ENCODE measurements at regions not wholly inside any gene's neighbourhood (a gene's known extent, or its start where the extent isn't known, plus 50 kb on each side); places are given as distances from the start of the nearest gene placed in this dataset.
"Not testable (repeated sequence)": the region's sequence is repeated elsewhere in the genome, so short reads cannot be mapped to it uniquely, and the experiment has no call there.

DNA sequence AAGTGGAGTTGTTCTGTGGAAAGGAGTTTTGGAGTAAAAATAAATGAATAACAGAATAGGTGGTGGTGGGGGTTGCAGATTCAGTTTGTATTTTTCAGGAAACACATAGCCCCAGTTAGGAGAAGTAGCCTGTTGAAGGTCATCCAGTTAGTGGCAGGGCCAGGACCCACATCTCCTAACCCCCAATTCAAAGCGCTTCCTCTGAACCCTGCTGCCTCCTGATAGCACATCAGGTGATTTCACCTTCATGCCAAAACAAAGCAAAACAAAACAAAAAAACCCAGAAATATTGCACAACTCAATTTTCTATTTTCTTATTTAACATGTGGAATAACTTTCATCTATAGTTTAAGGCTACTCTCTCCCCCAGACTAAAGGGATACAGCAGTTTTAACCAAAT lies 112.3 kb upstream of the UGP2 start:
- Histone ChIP-seq H3K9me3 (replicated peaks in 1 of 11) (peaks cover 0 to 3% (median 0%) of the 10 kb centered on the region in 11 experiments; a peak in 1 of 22 replicates), H3K36me3 (no peaks in the 10 kb centered on the region), H3K4me1 (no peaks in the 10 kb centered on the region), H3K27me3 (no peaks in the 10 kb centered on the region), H3K4me3 (no peak overlapping the region), H3K9ac (no peak overlapping the region), H3K27ac (no peak overlapping the region), H3K4me2 (no peak overlapping the region), H4K20me1 (no peaks in the 10 kb centered on the region)
- peak in 1 of 11 experiments; percentile 34; a peak in 1 of 22 replicates for TF ChIP-seq Cebpa-rat (IDR thresholded peaks at IDR 0.05)

DNA sequence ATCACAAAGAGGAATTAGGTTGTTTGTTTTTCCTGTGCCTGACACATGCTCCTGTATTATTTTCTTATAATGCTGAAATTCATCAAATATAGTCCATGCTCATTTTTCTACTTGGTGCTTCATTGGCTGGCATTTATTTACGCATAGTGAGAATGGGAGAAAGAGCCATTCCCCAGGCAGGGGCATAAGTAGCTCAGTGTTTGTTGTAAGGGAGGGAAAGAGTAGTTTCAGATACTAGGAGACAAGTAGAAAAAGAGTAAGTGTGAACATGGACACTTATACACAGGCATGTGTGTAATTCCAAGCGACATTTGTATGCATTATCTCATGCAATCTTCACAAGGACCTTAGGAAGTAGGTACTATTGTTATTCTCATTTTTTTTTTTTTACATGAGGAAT lies 111.9 kb upstream of the UGP2 start:
- Histone ChIP-seq H3K9me3 (replicated peaks in 1 of 11) (peaks cover 0 to 3% (median 0%) of the 10 kb centered on the region in 11 experiments; a peak in 1 of 22 replicates), H4K20me1 (no peaks in the 10 kb centered on the region), H3K4me3 (no peak overlapping the region), H3K27ac (no peak overlapping the region), H3K4me2 (no peak overlapping the region), H3K27me3 (no peaks in the 10 kb centered on the region), H3K36me3 (no peaks in the 10 kb centered on the region), H3K9ac (no peak overlapping the region), H3K4me1 (no peaks in the 10 kb centered on the region)
- no peak for TF ChIP-seq Cebpa-rat (IDR thresholded peaks at IDR 0.05)

DNA sequence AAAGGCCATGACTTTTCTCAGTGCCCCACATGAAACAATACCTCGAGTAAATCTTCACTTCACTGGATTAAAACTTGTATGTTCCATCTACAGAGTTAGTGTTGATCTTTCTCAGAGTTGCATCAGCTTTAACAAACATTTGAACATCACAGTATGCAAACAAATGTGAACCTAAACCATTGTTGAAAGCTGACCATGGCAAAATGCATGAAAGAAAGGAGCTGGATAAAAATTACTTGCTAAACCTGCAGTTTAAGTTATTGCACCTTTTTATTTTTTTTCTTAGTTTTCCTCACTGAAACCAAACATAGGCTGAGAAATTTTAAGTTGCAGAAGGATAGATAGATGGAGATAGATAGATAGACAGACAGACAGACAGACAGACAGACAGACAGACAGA lies 107.2 kb upstream of the UGP2 start:
- Histone ChIP-seq H3K27ac (no peak overlapping the region), H3K4me1 (no peaks in the 10 kb centered on the region), H4K20me1 (no peaks in the 10 kb centered on the region), H3K4me2 (no peak overlapping the region), H3K9ac (no peak overlapping the region), H3K4me3 (no peak overlapping the region), H3K27me3 (no peaks in the 10 kb centered on the region), H3K9me3 (replicated peaks in 1 of 11) (no peaks in the 10 kb centered on the region), H3K36me3 (no peaks in the 10 kb centered on the region)
- TF ChIP-seq Cebpa-rat (IDR thresholded peaks at IDR 0.05), result no peak

DNA sequence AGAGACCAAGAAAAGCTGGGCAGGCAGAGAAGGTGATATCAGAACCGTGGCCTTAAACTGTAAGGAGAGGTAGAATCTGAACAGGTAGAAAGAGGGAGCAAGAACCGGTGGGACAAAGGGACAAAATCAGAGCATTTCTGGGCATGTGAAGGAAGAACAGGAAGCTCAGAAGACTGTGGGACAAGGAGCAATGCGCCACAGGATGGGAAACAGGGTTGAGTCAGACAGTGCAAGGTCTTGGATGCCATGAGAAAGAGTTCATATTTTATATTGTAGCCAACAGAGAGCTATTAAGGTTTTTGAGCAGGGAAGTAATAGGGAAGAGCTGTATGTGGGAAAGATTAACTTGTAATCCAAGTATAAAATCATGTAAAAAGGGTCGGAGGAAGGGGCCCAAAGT lies 106.4 kb upstream of the UGP2 start:
- H4K20me1 ChIP-seq, result no peaks in the 10 kb centered on the region
- no peaks in the 10 kb centered on the region for H3K4me1 ChIP-seq
- no peak overlapping the region for H3K4me2 ChIP-seq
- H3K27ac ChIP-seq, result no peak overlapping the region
- no peaks in the 10 kb centered on the region for H3K36me3 ChIP-seq
- H3K4me3 ChIP-seq, result no peak overlapping the region
- no peak for TF ChIP-seq Cebpa-rat (IDR thresholded peaks at IDR 0.05)
- H3K9me3 ChIP-seq (replicated peaks in 1 of 11), result no peaks in the 10 kb centered on the region
- H3K27me3 ChIP-seq, result no peaks in the 10 kb centered on the region
- no peak overlapping the region for H3K9ac ChIP-seq

GRCh38 chr2:63735931-63736330 lies 105.8 kb upstream of the UGP2 start:
- Histone ChIP-seq H3K27me3 (no peaks in the 10 kb centered on the region), H3K9ac (no peak overlapping the region), H3K4me1 (no peaks in the 10 kb centered on the region), H3K9me3 (replicated peaks in 1 of 11) (no peaks in the 10 kb centered on the region), H3K27ac (no peak overlapping the region), H4K20me1 (no peaks in the 10 kb centered on the region), H3K4me3 (no peak overlapping the region), H3K36me3 (no peaks in the 10 kb centered on the region), H3K4me2 (no peak overlapping the region)
- TF ChIP-seq Cebpa-rat (IDR thresholded peaks at IDR 0.05), result no peak

GRCh38 chr2:63736354-63736753 lies 105.3 kb upstream of the UGP2 start:
- H3K4me2 ChIP-seq, result no peak overlapping the region
- no peak overlapping the region for H3K9ac ChIP-seq
- no peaks in the 10 kb centered on the region for H3K36me3 ChIP-seq
- TF ChIP-seq Cebpa-rat (IDR thresholded peaks at IDR 0.05), result no peak
- H3K27me3 ChIP-seq, result no peaks in the 10 kb centered on the region
- H3K4me3 ChIP-seq, result no peak overlapping the region
- no peak overlapping the region for H3K27ac ChIP-seq
- H3K9me3 ChIP-seq (replicated peaks in 1 of 11), result no peaks in the 10 kb centered on the region
- no peaks in the 10 kb centered on the region for H3K4me1 ChIP-seq
- H4K20me1 ChIP-seq, result no peaks in the 10 kb centered on the region

DNA sequence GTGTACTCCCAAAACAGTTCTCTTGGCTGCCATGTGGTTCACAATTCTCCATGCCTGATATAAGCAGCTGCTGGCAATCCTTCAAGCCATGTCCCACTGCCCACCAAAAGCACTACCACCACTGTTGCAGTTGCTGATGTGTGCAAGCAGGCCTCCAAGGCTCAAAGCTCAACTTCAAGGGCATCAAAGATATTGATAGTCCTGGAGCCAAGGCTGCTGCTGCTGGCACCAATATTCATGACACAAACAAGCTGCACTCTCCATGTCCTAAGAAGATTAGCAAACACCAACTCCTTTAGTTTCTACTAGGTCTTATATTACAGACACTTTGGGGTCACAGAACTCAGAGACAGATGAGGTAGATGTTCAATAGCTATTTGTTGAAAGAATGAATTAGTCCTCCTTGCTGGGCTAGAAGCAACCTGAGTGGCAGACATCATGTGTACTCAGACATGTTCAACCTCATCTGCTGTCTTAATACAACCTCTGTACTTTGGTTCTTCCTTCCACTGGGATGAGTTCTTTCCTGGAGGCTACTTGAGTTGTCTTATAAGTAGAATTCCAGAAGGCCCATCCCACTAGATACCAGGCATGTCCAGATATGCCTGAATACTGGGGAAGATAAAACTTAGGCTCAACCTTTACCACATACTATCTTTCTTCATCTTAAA lies 104.5 kb upstream of the UGP2 start:
- Histone ChIP-seq H4K20me1 (no peaks in the 10 kb centered on the region), H3K4me2 (no peak overlapping the region), H3K4me1 (peaks cover 0 to 5% (median 3%) of the 10 kb centered on the region in 10 experiments; a peak in 8 of 20 replicates), H3K4me3 (no peak overlapping the region), H3K36me3 (no peaks in the 10 kb centered on the region), H3K9me3 (replicated peaks in 1 of 11) (no peaks in the 10 kb centered on the region), H3K9ac (no peak overlapping the region), H3K27me3 (no peaks in the 10 kb centered on the region), H3K27ac (no peak overlapping the region)
- no peak for TF ChIP-seq Cebpa-rat (IDR thresholded peaks at IDR 0.05)

GRCh38 chr2:63738019-63738418 lies 103.7 kb upstream of the UGP2 start:
- Histone ChIP-seq H4K20me1 (no peaks in the 10 kb centered on the region), H3K4me2 (no peak overlapping the region), H3K27ac (no peak overlapping the region), H3K4me3 (no peak overlapping the region), H3K27me3 (no peaks in the 10 kb centered on the region), H3K9me3 (replicated peaks in 1 of 11) (no peaks in the 10 kb centered on the region), H3K36me3 (no peaks in the 10 kb centered on the region), H3K4me1 (peaks cover 0 to 7% (median 6%) of the 10 kb centered on the region in 10 experiments; a peak in 8 of 20 replicates), H3K9ac (no peak overlapping the region)
- no peak for TF ChIP-seq Cebpa-rat (IDR thresholded peaks at IDR 0.05)

- H3K27ac ChIP-seq; H3K4me1 ChIP-seq; H3K4me3 ChIP-seq; H3K27me3 ChIP-seq; H4K20me1 ChIP-seq; H3K9ac ChIP-seq; H3K9me3 ChIP-seq (replicated peaks in 1 of 11); H3K4me2 ChIP-seq; H3K36me3 ChIP-seq: not testable (repeated sequence)
These were observed 102.5 kb upstream of the UGP2 start for GRCh38 chr2:63739180-63739579.

DNA sequence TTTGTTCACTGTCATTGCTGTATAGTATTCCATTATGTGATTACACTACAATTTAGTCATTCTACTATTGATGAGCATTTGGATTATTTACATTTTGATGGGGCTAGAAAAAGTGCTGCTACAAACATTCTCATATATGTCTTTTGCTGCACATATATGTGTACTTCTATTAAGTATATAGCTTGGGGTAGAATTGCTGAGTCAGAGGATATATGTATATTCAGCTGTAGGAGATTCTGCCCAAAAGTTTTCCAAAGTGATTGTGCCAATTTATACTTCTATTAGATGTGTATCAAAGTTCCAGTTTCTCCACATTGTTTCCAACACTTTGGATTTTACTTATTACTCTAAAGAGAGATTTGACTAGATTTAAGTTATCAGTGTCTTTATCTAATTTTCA lies 101.7 kb upstream of the UGP2 start:
- no peaks in the 10 kb centered on the region for H3K9me3 ChIP-seq (replicated peaks in 1 of 11)
- no peak overlapping the region for H3K4me3 ChIP-seq
- H3K9ac ChIP-seq, result no peak overlapping the region
- H3K4me2 ChIP-seq, result no peak overlapping the region
- H4K20me1 ChIP-seq, result no peaks in the 10 kb centered on the region
- no peak overlapping the region for H3K27ac ChIP-seq
- TF ChIP-seq Cebpa-rat (IDR thresholded peaks at IDR 0.05), result no peak
- H3K27me3 ChIP-seq, result no peaks in the 10 kb centered on the region
- no peaks in the 10 kb centered on the region for H3K36me3 ChIP-seq
- peaks cover 0 to 8% (median 6%) of the 10 kb centered on the region in 10 experiments; a peak in 11 of 20 replicates for H3K4me1 ChIP-seq
